A549 (cell line): ENCODE measurements at regions not wholly inside any gene's neighbourhood (a gene's known extent, or its start where the extent isn't known, plus 50 kb on each side); places are given as distances from the start of the nearest gene placed in this dataset.

Experiments used
- EP300 ChIP-seq, 2 experiments: fragments of >200 bp; sonication (Bioruptor Twin); formaldehyde crosslinking; IDR thresholded peaks; 2 replicates in 1 of 2; 3 replicates in 1 of 2; pipeline ENCODE4 v1.6.1; 2016 to 2017
- HDAC2 ChIP-seq: fragments of 200-600 bp; sonication (generic); IDR thresholded peaks from 2 replicates; pipeline ENCODE4 v1.6.1; 2016
- REST ChIP-seq: fragments of 200-600 bp; sonication (generic); IDR thresholded peaks from 2 replicates; pipeline ENCODE4 v1.6.1; 2016; ENCODE audit warnings: antibody characterized with exemption, mild to moderate bottlenecking, moderate library complexity

GRCh38 chr2:125490308-125490707 lies 1165.7 kb upstream of the GYPC start:
- TF ChIP-seq HDAC2, result no peak
- no peak for TF ChIP-seq REST
- TF ChIP-seq EP300 (IDR thresholded peaks at IDR 0.05), result no peak
